ENCODE measurements at regions not wholly inside any gene's neighbourhood (a gene's known extent, or its start where the extent isn't known, plus 50 kb on each side); places are given as distances from the start of the nearest gene placed in this dataset.

- Mint-ChIP-seq H3K36me3 (no peaks in the 10 kb centered on the region), H3K27me3 (peaks cover 12 to 43% (median 13%) of the 10 kb centered on the region in 3 donors), H3K4me3 (no peak overlapping the region), H3K27ac (no peak overlapping the region), H3K9me3 (peaks cover 0 to 4% (median 0%) of the 10 kb centered on the region in 7 donors), H3K4me1 (no peaks in the 10 kb centered on the region)
- DNase-seq, result no peak
- no peak for ATAC-seq (ENCODE audit: low read depth in 2 of 2)
Measured at GRCh38 chr6:40822619-40823018, 216.4 kb downstream of the UNC5CL start.

DNA sequence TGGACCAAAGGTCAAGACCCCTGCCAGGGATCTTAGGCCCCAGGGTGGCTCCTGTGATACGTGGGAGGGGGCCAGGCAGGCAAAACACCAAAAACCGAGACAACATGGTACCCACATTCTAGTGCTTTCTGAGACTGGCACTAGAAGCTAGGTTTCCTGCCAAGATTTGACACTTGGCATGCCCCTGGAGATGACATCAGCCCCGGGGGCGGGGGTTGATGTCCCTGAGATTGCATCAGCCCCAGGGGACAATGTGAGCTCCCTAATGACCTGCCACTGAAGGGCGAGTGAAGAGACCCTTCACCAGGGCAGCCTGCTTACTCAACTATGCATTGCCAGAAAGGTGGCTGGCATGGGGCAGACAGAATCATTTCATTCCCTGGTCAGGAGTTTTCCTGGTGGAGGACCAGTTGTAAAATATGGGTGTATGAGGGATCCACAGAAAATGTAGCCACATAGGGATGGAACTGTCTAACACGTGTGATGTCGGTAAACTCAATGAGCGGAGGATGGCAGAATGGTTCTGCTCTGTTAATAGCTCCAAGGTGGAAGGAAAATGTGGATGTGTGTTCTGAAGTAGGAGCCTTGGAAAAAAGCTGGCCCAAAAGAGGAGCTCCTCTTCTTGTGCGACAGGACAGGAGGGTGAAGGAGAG, 219.7 kb downstream of the UNC5CL start:
- H3K27me3 Mint-ChIP-seq, result peaks cover 6 to 31% (median 11%) of the 10 kb centered on the region in 3 donors
- H3K36me3 Mint-ChIP-seq, result no peaks in the 10 kb centered on the region
- DNase-seq (no peak), ATAC-seq (ENCODE audit: low read depth in 2 of 2) (no peak)
- H3K4me3 Mint-ChIP-seq, result no peak overlapping the region
- no peaks in the 10 kb centered on the region for H3K4me1 Mint-ChIP-seq
- H3K27ac Mint-ChIP-seq, result peak overlapping the region in 1 of 6 donors; percentile 62
- peaks cover 0 to 4% (median 0%) of the 10 kb centered on the region in 7 donors for H3K9me3 Mint-ChIP-seq

DNA sequence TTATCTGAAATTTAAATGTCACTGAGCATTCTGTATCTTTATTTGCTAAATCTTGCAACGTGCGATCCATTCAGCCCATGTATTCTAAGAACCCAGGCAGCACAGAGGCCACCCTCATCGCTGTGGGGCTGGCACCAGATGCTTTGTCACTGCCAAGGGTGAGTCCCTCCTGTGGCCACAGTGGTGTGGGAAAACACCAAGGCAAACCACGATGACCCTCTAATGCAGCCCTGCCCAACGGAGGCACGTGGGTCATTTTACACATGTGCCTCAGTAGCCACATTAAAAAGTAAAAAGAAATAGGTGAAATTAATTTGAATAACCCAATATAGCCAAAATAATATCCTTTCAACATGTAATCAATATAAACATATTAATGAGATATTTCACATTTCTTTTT, 221.7 kb downstream of the UNC5CL start:
- DNase-seq, result no peak

GRCh38 chr6:40816601-40817000, 222.4 kb downstream of the UNC5CL start:
- H3K9me3 Mint-ChIP-seq, result peaks cover 0 to 3% (median 0%) of the 10 kb centered on the region in 7 donors
- H3K4me1 Mint-ChIP-seq, result no peaks in the 10 kb centered on the region
- peaks cover 0 to 21% (median 0%) of the 10 kb centered on the region in 3 donors for H3K27me3 Mint-ChIP-seq
- ATAC-seq (ENCODE audit: low read depth in 2 of 2) (no peak), DNase-seq (no peak)
- no peaks in the 10 kb centered on the region for H3K36me3 Mint-ChIP-seq
- H3K27ac Mint-ChIP-seq, result no peak overlapping the region
- no peak overlapping the region for H3K4me3 Mint-ChIP-seq

More for the DNA sequence above, 221.7 kb downstream of the UNC5CL start:
- Mint-ChIP-seq H3K27me3 (peaks cover 0 to 26% (median 0%) of the 10 kb centered on the region in 3 donors), H3K27ac (no peak overlapping the region), H3K4me3 (no peak overlapping the region), H3K9me3 (peaks cover 0 to 3% (median 0%) of the 10 kb centered on the region in 7 donors), H3K36me3 (no peaks in the 10 kb centered on the region), H3K4me1 (no peaks in the 10 kb centered on the region)
- ATAC-seq (ENCODE audit: low read depth in 2 of 2), result no peak

- Mint-ChIP-seq H3K4me1 (no peaks in the 10 kb centered on the region), H3K36me3 (no peaks in the 10 kb centered on the region), H3K9me3 (peaks cover 0 to 3% (median 0%) of the 10 kb centered on the region in 7 donors), H3K27ac (no peak overlapping the region), H3K27me3 (peaks cover 0 to 14% (median 0%) of the 10 kb centered on the region in 3 donors), H3K4me3 (no peak overlapping the region)
- DNase-seq (no peak), ATAC-seq (ENCODE audit: low read depth in 2 of 2) (no peak)
Measured at GRCh38 chr6:40815731-40816130, 223.3 kb downstream of the UNC5CL start.

GRCh38 chr6:40810171-40810570, 223.0 kb upstream of the LRFN2 start:
- Mint-ChIP-seq H3K27me3 (no peaks in the 10 kb centered on the region), H3K4me3 (no peak overlapping the region), H3K9me3 (peaks cover 0 to 3% (median 0%) of the 10 kb centered on the region in 7 donors), H3K27ac (no peak overlapping the region), H3K4me1 (peaks cover 0 to 16% (median 12%) of the 10 kb centered on the region in 3 donors), H3K36me3 (no peaks in the 10 kb centered on the region)
- DNase-seq (no peak), ATAC-seq (ENCODE audit: low read depth in 2 of 2) (no peak)

DNA sequence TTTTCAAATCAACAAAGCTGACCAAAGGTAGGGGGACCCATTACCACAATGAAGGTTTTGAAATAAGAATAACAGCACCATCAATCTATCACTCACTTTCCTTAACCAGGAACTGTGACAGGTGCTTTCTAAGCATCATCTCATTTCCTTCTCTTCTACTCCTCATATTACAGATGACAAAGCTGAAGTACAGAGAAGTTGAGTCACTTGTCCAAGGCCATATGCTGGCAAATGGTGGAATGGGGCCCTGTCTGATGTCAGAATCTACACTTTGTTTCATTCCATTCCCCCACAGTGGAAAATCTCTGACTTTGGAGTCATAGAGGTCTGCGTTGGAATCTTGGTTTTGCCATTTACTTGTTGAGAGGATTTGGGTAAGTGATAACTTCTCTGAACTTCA, 222.5 kb upstream of the LRFN2 start:
- Mint-ChIP-seq H3K27me3 (no peaks in the 10 kb centered on the region), H3K27ac (no peak overlapping the region), H3K36me3 (no peaks in the 10 kb centered on the region), H3K4me3 (no peak overlapping the region), H3K9me3 (peaks cover 0 to 3% (median 0%) of the 10 kb centered on the region in 7 donors), H3K4me1 (peaks cover 1 to 21% (median 17%) of the 10 kb centered on the region in 3 donors)
- no peak for ATAC-seq (ENCODE audit: low read depth in 2 of 2)
- DNase-seq, result no peak

GRCh38 chr6:40807484-40807883, 220.3 kb upstream of the LRFN2 start:
- Mint-ChIP-seq H3K9me3 (no peaks in the 10 kb centered on the region), H3K4me3 (no peak overlapping the region)

GRCh38 chr6:40806256-40806864, 219.2 kb upstream of the LRFN2 start:
- Mint-ChIP-seq H3K27me3 (no peaks in the 10 kb centered on the region), H3K27ac (peak overlapping the region in 2 of 6 donors; percentile 0 to 61), H3K9me3 (no peaks in the 10 kb centered on the region), H3K36me3 (no peaks in the 10 kb centered on the region), H3K4me1 (peaks cover 14 to 47% (median 39%) of the 10 kb centered on the region in 3 donors), H3K4me3 (no peak overlapping the region)
- ATAC-seq (ENCODE audit: low read depth in 2 of 2) (no peak), DNase-seq (no peak)

More at GRCh38 chr6:40807484-40807883, 220.3 kb upstream of the LRFN2 start:
- H3K4me1 Mint-ChIP-seq, result peaks cover 11 to 35% (median 32%) of the 10 kb centered on the region in 3 donors
- H3K27me3 Mint-ChIP-seq, result no peaks in the 10 kb centered on the region
- ATAC-seq (ENCODE audit: low read depth in 2 of 2) (no peak), DNase-seq (no peak)
- peak overlapping the region in 1 of 6 donors; percentile 22 for H3K27ac Mint-ChIP-seq
- no peaks in the 10 kb centered on the region for H3K36me3 Mint-ChIP-seq

GRCh38 chr6:40805336-40805735, 218.2 kb upstream of the LRFN2 start:
- ATAC-seq (ENCODE audit: low read depth in 2 of 2) (no peak), DNase-seq (no peak)
- Mint-ChIP-seq H3K27ac (peak overlapping the region in 3 of 6 donors; percentile 25 to 67 (median 54)), H3K36me3 (no peaks in the 10 kb centered on the region), H3K4me1 (peaks cover 14 to 47% (median 39%) of the 10 kb centered on the region in 3 donors), H3K4me3 (peak overlapping the region in 1 of 8 donors; percentile 77), H3K27me3 (no peaks in the 10 kb centered on the region), H3K9me3 (no peaks in the 10 kb centered on the region)

GRCh38 chr6:40804905-40805304, 217.7 kb upstream of the LRFN2 start:
- ATAC-seq (ENCODE audit: low read depth in 2 of 2), result no peak
- H3K4me1 Mint-ChIP-seq, result peaks cover 14 to 47% (median 39%) of the 10 kb centered on the region in 3 donors
- no peaks in the 10 kb centered on the region for H3K36me3 Mint-ChIP-seq
- no peak for DNase-seq
- H3K27ac Mint-ChIP-seq, result peak overlapping the region in 4 of 6 donors; percentile 8 to 67 (median 56)
- H3K9me3 Mint-ChIP-seq, result no peaks in the 10 kb centered on the region
- peak overlapping the region in 1 of 8 donors; percentile 77 for H3K4me3 Mint-ChIP-seq
- no peaks in the 10 kb centered on the region for H3K27me3 Mint-ChIP-seq

DNA sequence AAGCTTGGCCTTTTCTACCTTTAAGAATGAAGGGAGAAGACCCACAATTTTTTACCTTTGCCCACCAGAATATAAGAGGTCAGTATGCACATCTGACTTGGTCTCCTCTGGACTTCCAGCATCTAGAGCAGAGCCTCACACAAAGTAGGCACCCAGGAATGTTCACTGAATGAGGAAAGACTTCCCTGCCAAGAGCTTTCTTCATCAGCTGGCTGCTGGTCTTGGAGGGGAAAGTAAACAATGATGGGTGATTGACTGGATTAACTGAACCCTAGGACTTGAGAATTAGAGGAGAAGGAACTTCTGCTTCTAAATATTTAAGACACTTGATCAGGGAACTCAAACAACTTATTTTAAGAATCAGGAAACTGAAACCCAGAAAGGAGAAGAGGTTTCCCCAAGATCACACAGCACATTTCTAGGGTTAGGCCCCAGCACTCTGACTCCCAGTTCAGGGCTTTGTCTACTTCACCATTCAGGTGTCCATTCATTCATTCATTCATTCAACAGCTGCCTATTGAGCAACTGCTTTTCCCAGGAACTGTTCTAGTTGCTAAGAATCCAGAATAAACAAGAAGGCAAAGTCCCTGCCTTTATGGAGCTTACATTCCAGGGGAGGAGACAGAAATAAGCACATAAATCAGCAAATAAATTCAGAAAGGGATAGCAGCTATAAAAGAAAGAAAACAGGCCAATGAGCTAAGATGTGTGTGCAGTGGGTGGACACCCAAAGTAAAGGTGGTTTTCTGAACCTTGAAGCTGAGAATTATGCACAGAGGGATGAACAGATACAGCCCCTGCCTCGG, 216.9 kb upstream of the LRFN2 start:
- no peaks in the 10 kb centered on the region for H3K9me3 Mint-ChIP-seq
- no peaks in the 10 kb centered on the region for H3K36me3 Mint-ChIP-seq
- peak overlapping the region in 3 of 6 donors; percentile 25 to 70 (median 63) for H3K27ac Mint-ChIP-seq
- peaks cover 14 to 47% (median 39%) of the 10 kb centered on the region in 3 donors for H3K4me1 Mint-ChIP-seq
- peak overlapping the region in 3 of 8 donors; percentile 29 to 58 (median 36) for H3K4me3 Mint-ChIP-seq
- no peaks in the 10 kb centered on the region for H3K27me3 Mint-ChIP-seq
- ATAC-seq (ENCODE audit: low read depth in 2 of 2), result peak in 1 of 2 donors; percentile 43
- DNase-seq, result peak; percentile 5

DNA sequence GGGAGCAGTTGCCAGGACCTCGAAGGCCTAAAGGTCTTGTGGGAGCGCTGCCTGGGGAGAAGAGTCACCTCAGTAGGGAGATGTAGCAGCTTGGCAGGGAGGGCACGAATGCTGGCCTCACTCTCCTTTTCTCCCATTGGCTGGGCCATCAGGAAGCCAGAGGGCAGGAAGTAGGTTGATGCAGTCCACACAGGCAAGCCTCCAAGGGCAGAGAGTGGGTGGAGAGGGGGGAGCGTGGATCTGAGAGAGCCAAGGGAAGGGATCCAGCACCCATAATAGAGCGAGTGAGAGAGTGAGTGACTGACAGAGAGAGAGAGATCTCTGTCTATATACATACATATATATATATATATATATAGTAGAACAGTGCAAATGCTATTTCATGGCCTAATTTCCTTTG, 215.3 kb upstream of the LRFN2 start:
- H3K4me1 Mint-ChIP-seq, result peaks cover 14 to 40% (median 33%) of the 10 kb centered on the region in 3 donors
- H3K36me3 Mint-ChIP-seq, result no peaks in the 10 kb centered on the region
- H3K27ac Mint-ChIP-seq, result peak overlapping the region in 1 of 6 donors; percentile 39
- no peak overlapping the region for H3K4me3 Mint-ChIP-seq
- H3K9me3 Mint-ChIP-seq, result no peaks in the 10 kb centered on the region
- H3K27me3 Mint-ChIP-seq, result peaks cover 0 to 10% (median 4%) of the 10 kb centered on the region in 3 donors
- DNase-seq (no peak), ATAC-seq (ENCODE audit: low read depth in 2 of 2) (no peak)
